Liver (tissue), 3 donors: ENCODE measurements at regions not wholly inside any gene's neighbourhood (a gene's known extent, or its start where the extent isn't known, plus 50 kb on each side); places are given as distances from the start of the nearest gene placed in this dataset.

ENCODE experiments used
- EGR1 ChIP-seq, 2 donors: IDR thresholded peaks; 2 replicates each; pipeline ENCODE4 v1.6.1; 2016 to 2018; ENCODE audit warnings: antibody characterized with exemption in 2 of 2, low read depth in 2 of 2
- FOXA1 ChIP-seq: IDR thresholded peaks from 2 replicates; pipeline ENCODE4 v1.6.1; 2016; ENCODE audit warnings: antibody characterized with exemption
- RAD21 ChIP-seq, 2 donors: IDR thresholded peaks; 2 replicates each; pipeline ENCODE4 v1.6.1; 2016; ENCODE audit warnings: antibody characterized with exemption in 2 of 2, mild to moderate bottlenecking in 2 of 2
- TF ChIP-seq, protein P1 (sequence below): fragments of 150-350 bp; IDR thresholded peaks from 2 replicates; pipeline ENCODE4 v1.5.1; 2017; ENCODE audit warnings: improper control_type of control experiment, low read depth, low read length; ENCODE audit not compliant: missing input control
- TF ChIP-seq, protein P2 (sequence below): IDR thresholded peaks from 2 replicates; pipeline ENCODE4 v1.6.1; 2016; ENCODE audit warnings: antibody characterized with exemption
- donor health status: healthy.
- donor health status: healthy.

DNA sequence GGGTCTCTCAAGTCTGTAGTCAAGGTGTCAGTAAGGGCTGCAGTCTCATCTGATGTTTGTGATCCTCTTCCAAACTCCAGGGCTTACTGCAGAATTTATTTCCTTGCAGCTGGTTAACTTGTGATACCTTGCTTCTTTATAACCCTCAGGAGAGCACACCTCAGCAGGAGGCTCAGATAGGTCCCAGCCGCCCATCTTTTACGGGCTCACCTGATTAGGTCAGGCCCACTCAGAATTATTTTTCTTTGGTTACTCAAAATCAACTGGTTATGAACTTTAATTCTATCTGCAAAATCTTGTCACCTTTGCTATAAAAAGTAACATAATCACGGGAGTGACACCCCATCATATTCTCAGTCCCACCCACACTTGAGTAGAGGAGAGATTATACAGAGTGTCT, 99.9 kb upstream of the BEND4 start:
- TF ChIP-seq, protein P1, sequence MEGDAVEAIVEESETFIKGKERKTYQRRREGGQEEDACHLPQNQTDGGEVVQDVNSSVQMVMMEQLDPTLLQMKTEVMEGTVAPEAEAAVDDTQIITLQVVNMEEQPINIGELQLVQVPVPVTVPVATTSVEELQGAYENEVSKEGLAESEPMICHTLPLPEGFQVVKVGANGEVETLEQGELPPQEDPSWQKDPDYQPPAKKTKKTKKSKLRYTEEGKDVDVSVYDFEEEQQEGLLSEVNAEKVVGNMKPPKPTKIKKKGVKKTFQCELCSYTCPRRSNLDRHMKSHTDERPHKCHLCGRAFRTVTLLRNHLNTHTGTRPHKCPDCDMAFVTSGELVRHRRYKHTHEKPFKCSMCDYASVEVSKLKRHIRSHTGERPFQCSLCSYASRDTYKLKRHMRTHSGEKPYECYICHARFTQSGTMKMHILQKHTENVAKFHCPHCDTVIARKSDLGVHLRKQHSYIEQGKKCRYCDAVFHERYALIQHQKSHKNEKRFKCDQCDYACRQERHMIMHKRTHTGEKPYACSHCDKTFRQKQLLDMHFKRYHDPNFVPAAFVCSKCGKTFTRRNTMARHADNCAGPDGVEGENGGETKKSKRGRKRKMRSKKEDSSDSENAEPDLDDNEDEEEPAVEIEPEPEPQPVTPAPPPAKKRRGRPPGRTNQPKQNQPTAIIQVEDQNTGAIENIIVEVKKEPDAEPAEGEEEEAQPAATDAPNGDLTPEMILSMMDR: no peak
- TF ChIP-seq FOXA1: no peak
- no peak for TF ChIP-seq RAD21 (IDR thresholded peaks at IDR 0.05)
- TF ChIP-seq, protein P2, sequence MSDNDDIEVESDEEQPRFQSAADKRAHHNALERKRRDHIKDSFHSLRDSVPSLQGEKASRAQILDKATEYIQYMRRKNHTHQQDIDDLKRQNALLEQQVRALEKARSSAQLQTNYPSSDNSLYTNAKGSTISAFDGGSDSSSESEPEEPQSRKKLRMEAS: no peak
- TF ChIP-seq EGR1 (IDR thresholded peaks at IDR 0.05; ENCODE audit: low read depth in 2 of 2): no peak
